H7 (cell line): ENCODE measurements at regions not wholly inside any gene's neighbourhood (a gene's known extent, or its start where the extent isn't known, plus 50 kb on each side); places are given as distances from the start of the nearest gene placed in this dataset.

Experiments
- DNase-seq: peaks from one replicate; pipeline ENCODE4 v3.0.0; 2012
- H3K27me3 ChIP-seq: 2 replicates; pipeline ENCODE4 v1.6.0; 2011; ENCODE audit warnings: mild to moderate bottlenecking, low read length; ENCODE audit not compliant: control insufficient read depth, insufficient read depth
- H3K36me3 ChIP-seq: replicated peaks from 2 replicates; pipeline ENCODE4 v1.5.1; 2011; ENCODE audit warnings: low read length; ENCODE audit not compliant: control insufficient read depth, insufficient read depth
- H3K4me3 ChIP-seq: 2 replicates; pipeline ENCODE4 v1.5.1; 2011; ENCODE audit warnings: low read depth, mild to moderate bottlenecking, control low read depth, low read length, moderate library complexity; ENCODE audit not compliant: insufficient read depth

DNA sequence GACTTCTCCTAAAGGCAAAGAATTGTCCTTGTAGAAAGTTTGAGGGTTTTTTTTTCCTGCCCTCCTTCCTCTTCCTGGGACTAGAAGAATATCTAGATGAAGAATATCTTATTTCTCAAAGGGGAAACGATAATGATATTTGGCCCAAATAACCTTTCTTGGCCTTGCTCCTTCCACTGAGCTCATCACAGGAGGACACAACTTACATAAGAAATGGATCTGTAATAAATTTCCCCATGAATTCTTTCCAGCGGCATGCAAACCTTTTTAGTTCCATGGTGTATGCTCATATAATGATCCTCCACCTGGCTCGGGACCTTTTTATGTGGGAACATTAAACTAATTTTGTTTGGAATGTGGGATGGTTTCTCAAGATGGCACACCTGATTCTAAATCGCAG is 304.4 kb downstream of the DMRT2 start:
- Histone ChIP-seq H3K36me3 (no peaks in the 10 kb centered on the region), H3K27me3 (no peaks in the 10 kb centered on the region), H3K4me3 (no peak overlapping the region)
- DNase-seq = no peak

DNA sequence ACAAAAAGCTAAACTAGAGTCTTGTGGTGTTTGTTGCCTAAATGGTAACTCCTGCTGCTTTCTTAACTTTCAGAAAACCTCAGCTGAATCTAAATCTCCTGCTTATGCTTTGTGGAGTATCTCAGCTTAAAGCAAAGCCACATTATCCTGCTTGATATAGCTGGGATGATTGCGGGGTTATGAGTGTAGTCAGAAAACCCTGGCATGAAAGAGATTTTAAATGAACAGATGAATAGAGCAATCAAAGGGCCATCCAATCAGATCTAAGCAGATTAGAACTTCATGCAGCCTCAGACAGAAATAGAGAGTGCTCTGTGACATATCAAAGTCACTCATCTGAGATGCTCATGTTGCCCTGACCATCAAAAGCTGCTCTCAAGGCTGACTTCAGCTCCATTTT is 305.5 kb downstream of the DMRT2 start:
- Histone ChIP-seq H3K27me3 (no peaks in the 10 kb centered on the region), H3K36me3 (no peaks in the 10 kb centered on the region), H3K4me3 (no peak overlapping the region)
- DNase-seq = no peak

- Histone ChIP-seq H3K27me3 (no peaks in the 10 kb centered on the region), H3K36me3 (no peaks in the 10 kb centered on the region), H3K4me3 (no peak overlapping the region)
- no peak for DNase-seq
Measured at GRCh38 chr9:1362845-1363244, 312.7 kb downstream of the DMRT2 start.

DNA sequence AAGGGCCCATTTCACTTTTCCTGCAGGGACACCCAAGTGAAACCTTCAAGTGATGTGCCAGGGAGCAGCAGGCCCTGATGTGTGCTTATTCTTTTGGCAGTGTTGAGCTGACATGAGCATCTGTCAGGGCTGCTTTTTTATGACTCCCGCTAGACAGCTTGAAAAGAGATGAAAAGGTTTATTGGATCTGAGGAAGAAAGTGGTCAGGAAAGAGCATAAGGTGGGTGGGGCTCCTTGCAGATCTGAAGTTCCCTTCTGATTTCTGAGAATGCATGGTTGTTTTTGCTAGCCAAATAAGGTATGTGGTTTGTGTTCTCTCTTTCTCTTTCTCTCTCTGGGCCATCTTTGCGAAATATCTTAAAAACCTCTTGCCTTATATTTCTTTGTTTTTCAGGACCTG is 316.1 kb downstream of the DMRT2 start:
- H3K4me3 ChIP-seq = no peak overlapping the region
- no peak for DNase-seq
- H3K27me3 ChIP-seq = no peaks in the 10 kb centered on the region
- H3K36me3 ChIP-seq = no peaks in the 10 kb centered on the region

- DNase-seq = no peak
- Histone ChIP-seq H3K27me3 (no peaks in the 10 kb centered on the region), H3K36me3 (no peaks in the 10 kb centered on the region), H3K4me3 (no peak overlapping the region)
Measured at GRCh38 chr9:1369297-1369696, 319.1 kb downstream of the DMRT2 start.

GRCh38 chr9:1373445-1373844 is 323.3 kb downstream of the DMRT2 start:
- no peaks in the 10 kb centered on the region for H3K27me3 ChIP-seq
- H3K36me3 ChIP-seq = no peaks in the 10 kb centered on the region
- DNase-seq = no peak
- no peak overlapping the region for H3K4me3 ChIP-seq

GRCh38 chr9:1383899-1384455 is 333.8 kb downstream of the DMRT2 start:
- H3K27me3 ChIP-seq = no peaks in the 10 kb centered on the region
- no peaks in the 10 kb centered on the region for H3K36me3 ChIP-seq
- H3K4me3 ChIP-seq = no peak overlapping the region
- DNase-seq = no peak

DNA sequence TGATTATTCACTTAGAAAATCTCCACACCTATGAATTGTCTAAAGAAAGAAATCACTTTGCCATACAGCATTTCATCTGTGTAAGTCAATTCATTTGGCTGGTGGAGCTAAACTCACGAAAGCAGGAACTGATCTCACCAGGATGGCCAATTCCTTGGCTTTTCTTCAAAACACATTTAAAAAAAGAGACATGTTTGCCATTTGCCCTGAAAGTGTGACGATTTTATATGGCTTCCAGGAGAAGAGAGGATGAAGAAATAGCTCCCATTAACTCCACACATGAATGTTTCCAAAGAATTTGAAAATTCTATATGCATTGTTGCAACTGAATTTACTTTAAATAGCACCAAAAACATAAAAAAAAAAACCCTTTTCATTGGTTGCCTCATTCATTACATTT is 334.7 kb downstream of the DMRT2 start:
- H3K36me3 ChIP-seq = no peaks in the 10 kb centered on the region
- H3K4me3 ChIP-seq = no peak overlapping the region
- H3K27me3 ChIP-seq = no peaks in the 10 kb centered on the region
- DNase-seq = no peak

GRCh38 chr9:1386420-1386819 is 336.3 kb downstream of the DMRT2 start:
- H3K4me3 ChIP-seq = no peak overlapping the region
- H3K36me3 ChIP-seq = no peaks in the 10 kb centered on the region
- DNase-seq = peak; percentile 13
- H3K27me3 ChIP-seq = no peaks in the 10 kb centered on the region

DNA sequence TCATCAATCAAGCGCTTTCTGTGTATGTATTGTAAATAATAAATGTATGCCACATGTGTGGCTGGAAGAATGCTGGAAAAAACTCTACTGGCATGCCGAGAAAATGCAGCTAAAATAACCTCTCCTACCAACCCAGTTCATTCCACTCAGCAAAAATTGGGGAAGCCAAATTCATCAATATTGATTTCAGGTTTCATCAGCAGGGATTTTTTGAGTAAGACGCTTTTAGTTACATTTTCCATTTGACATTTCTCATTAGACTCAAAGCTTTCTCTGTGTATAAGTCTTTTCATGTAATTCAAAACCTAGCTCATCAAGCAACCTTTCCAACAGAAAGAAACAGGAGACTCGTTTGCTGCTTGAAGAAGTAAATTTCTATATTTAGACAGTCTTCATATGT is 338.1 kb downstream of the DMRT2 start:
- H3K36me3 ChIP-seq = no peaks in the 10 kb centered on the region
- DNase-seq = no peak
- H3K4me3 ChIP-seq = no peak overlapping the region
- H3K27me3 ChIP-seq = no peaks in the 10 kb centered on the region

GRCh38 chr9:1400983-1401382 is 350.8 kb downstream of the DMRT2 start:
- Histone ChIP-seq H3K27me3 (no peaks in the 10 kb centered on the region), H3K36me3 (no peaks in the 10 kb centered on the region), H3K4me3 (no peak overlapping the region)
- DNase-seq = peak; percentile 29

DNA sequence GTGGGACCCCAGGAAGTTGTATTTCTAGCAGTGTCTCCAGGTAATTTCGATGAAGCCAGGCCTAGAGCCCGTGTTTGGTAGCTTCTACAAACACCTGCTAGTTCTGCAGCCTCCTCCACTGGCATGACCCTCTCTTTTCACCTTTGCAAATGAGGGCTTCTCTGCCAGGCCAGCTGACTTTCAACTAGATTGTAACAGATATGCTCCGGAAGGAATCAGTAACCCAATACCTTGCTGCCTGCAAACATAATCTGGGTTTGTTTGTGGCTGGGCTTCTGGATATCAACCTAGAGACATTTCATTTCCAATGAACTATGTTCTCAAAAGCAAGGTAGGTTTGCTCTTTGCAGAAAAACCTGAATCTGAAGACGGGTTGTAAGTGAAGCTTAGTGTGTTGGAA is 354.8 kb downstream of the DMRT2 start:
- no peaks in the 10 kb centered on the region for H3K36me3 ChIP-seq
- DNase-seq = no peak
- no peaks in the 10 kb centered on the region for H3K27me3 ChIP-seq
- no peak overlapping the region for H3K4me3 ChIP-seq

GRCh38 chr9:1411826-1412225 is 361.7 kb downstream of the DMRT2 start:
- no peak for DNase-seq
- Histone ChIP-seq H3K4me3 (no peak overlapping the region), H3K27me3 (no peaks in the 10 kb centered on the region), H3K36me3 (no peaks in the 10 kb centered on the region)

DNA sequence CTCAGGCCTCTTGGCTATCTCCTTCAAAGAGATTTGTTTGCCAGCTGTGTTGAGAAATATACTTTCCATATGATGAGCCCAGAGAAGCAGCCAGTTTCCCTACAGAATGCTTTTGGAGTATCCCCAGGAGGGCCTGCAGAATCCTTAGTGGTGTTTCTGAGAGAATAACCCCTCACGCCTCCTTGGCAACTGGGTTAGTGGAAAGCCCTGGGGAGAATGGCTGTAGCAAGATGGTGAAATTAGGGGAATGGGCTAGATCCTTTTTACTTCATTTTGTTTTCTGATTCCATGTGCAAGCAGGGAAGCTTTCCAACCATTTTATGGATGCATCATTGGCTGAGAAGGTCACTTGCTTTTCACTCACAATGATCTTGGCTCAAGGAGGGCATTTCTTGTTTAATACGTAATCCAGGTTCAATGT is 364.6 kb downstream of the DMRT2 start:
- Histone ChIP-seq H3K4me3 (no peak overlapping the region), H3K36me3 (no peaks in the 10 kb centered on the region), H3K27me3 (no peaks in the 10 kb centered on the region)
- no peak for DNase-seq

DNA sequence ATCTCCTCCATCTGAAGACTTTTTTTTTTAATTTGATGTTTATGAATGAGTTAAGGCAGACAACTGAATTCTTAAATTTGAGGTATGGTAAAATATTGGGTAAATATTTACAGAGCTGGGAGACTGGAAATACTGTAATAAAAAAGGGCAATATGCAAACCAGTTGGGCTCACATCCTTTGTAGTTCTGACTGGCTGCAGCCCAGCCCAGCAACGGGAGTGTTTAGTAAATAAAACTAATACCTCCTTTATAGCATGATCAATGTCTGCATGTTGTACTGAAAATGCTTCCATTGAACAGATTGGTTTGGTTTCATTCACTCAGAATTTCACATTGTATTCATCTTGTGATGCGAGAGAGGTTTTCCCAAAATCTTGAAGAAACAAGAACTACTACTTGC is 365.0 kb downstream of the DMRT2 start:
- no peaks in the 10 kb centered on the region for H3K36me3 ChIP-seq
- no peaks in the 10 kb centered on the region for H3K27me3 ChIP-seq
- no peak for DNase-seq
- H3K4me3 ChIP-seq = no peak overlapping the region

- H3K36me3 ChIP-seq = no peaks in the 10 kb centered on the region
- no peak for DNase-seq
- no peak overlapping the region for H3K4me3 ChIP-seq
- H3K27me3 ChIP-seq = no peaks in the 10 kb centered on the region
Measured at GRCh38 chr9:1416261-1416660, 366.1 kb downstream of the DMRT2 start.
